H1 (cell line): ENCODE measurements at regions not wholly inside any gene's neighbourhood (a gene's known extent, or its start where the extent isn't known, plus 50 kb on each side); places are given as distances from the start of the nearest gene placed in this dataset.

Source experiments
- CTCF ChIA-PET: fragments of 300-600 bp; sonication (Branson Sonifier 250); formaldehyde crosslinking; loops from one replicate; lab custom pipeline; 2021; ENCODE audit not compliant: partially characterized antibody; lab: Charles Lee
- POLR2A ChIA-PET: fragments of 300-600 bp; sonication (Branson Sonifier 250); formaldehyde crosslinking; loops from one replicate; lab custom pipeline; 2021; ENCODE audit warnings: inconsistent platforms; ENCODE audit not compliant: partially characterized antibody; lab: Charles Lee
- DNase-seq, 2 experiments: peaks; one replicate each; pipeline versions ENCODE4 v3.0.0 to v3.0.0-alpha.2; 2010 to 2022; ENCODE audit warnings: low spot score in 2 of 2, low read depth in 1 of 2, mixed read lengths in 1 of 2
- FAIRE-seq: peaks from 2 replicates; lab custom pipeline; 2011; peaks lifted over from hg19 to GRCh38; lab: Jason Lieb, UNC
- H2AFZ ChIP-seq: 2 replicates; pipeline ENCODE4 v1.8.1; 2012; ENCODE audit warnings: low read length, inconsistent platforms
- H2AK5ac ChIP-seq: 2 replicates; pipeline ENCODE4 v1.6.1; 2013; ENCODE audit warnings: low read depth, low read length
- H2BK120ac ChIP-seq: replicated peaks from 2 replicates; pipeline ENCODE3; 2013; ENCODE audit warnings: low read depth, low read length, inconsistent platforms
- H2BK12ac ChIP-seq: 2 replicates; pipeline ENCODE4 v1.6.1; 2013; ENCODE audit warnings: low read depth, low read length
- H2BK15ac ChIP-seq: 2 replicates; pipeline ENCODE4 v1.6.1; 2013; ENCODE audit warnings: low read length
- H2BK20ac ChIP-seq: 2 replicates; pipeline ENCODE4 v1.6.1; 2013; ENCODE audit warnings: low read length
- H2BK5ac ChIP-seq: 2 replicates; pipeline ENCODE4 v1.6.1; 2013; ENCODE audit warnings: low read depth, low read length
- H3K14ac ChIP-seq: 2 replicates; pipeline ENCODE4 v1.6.1; 2013; ENCODE audit warnings: inconsistent platforms; ENCODE audit not compliant: insufficient read length
- H3K18ac ChIP-seq: 2 replicates; pipeline ENCODE4 v1.6.1; 2013; ENCODE audit warnings: low read length; ENCODE audit errors: extremely low read depth
- H3K23ac ChIP-seq: 2 replicates; pipeline ENCODE4 v1.6.1; 2013; ENCODE audit warnings: inconsistent platforms; ENCODE audit not compliant: insufficient read length
- H3K23me2 ChIP-seq: 2 replicates; pipeline ENCODE4 v1.6.1; 2013; ENCODE audit warnings: low read depth, low read length
- H3K27ac ChIP-seq: 2 replicates; pipeline ENCODE4 v1.6.1; 2011; ENCODE audit warnings: low read depth, low read length, inconsistent platforms
- H3K27me3 ChIP-seq, 4 experiments: replicated peaks in 1 of 4; 1 replicate in 1 of 4; 2 replicates in 3 of 4; pipeline versions ENCODE4 v1.6.1 to v1.8.1; 2011 to 2013; ENCODE audit warnings: low read length in 3 of 4, mild to moderate bottlenecking in 3 of 4, inconsistent platforms in 2 of 4, mixed read lengths in 2 of 4, moderate library complexity in 1 of 4; ENCODE audit not compliant: control insufficient read depth in 3 of 4, insufficient read depth in 3 of 4; ENCODE audit errors: extremely low read depth in 1 of 4
- H3K36me3 ChIP-seq, 4 experiments: 2 replicates each; pipeline versions ENCODE4 v1.6.1 to v1.8.1; 2011 to 2013; ENCODE audit warnings: mild to moderate bottlenecking in 4 of 4, low read length in 3 of 4, moderate library complexity in 2 of 4, control low read depth in 1 of 4, inconsistent platforms in 1 of 4; ENCODE audit not compliant: insufficient read depth in 4 of 4, control insufficient read depth in 2 of 4
- H3K4ac ChIP-seq: replicated peaks from 2 replicates; pipeline ENCODE3; 2013; ENCODE audit warnings: low read length, low read depth, mixed read lengths, inconsistent platforms; ENCODE audit not compliant: insufficient read length
- H3K4me1 ChIP-seq, 4 experiments: replicated peaks in 1 of 4; 1 replicate in 1 of 4; 2 replicates in 3 of 4; pipeline versions ENCODE4 v1.6.1 to v1.8.1; 2011 to 2013; ENCODE audit warnings: low read length in 3 of 4, inconsistent platforms in 2 of 4, mixed read lengths in 1 of 4; ENCODE audit not compliant: insufficient read depth in 4 of 4, control insufficient read depth in 3 of 4
- H3K4me2 ChIP-seq, 2 experiments: 2 replicates each; pipeline versions ENCODE4 v1.6.1 to v1.8.1; 2011 to 2013; ENCODE audit warnings: low read depth in 2 of 2, low read length in 2 of 2, control low read depth in 1 of 2, inconsistent platforms in 1 of 2, mild to moderate bottlenecking in 1 of 2; ENCODE audit not compliant: insufficient read depth in 1 of 2
- H3K4me3 ChIP-seq, 4 experiments: fragments of 200-600, 300-600 bp in 1 of 4; sonication (generic), shearing (Covaris generic), sonication (Bioruptor Twin) in 1 of 4; 2 replicates each; pipeline versions ENCODE4 v1.5.1 to v1.8.1; 2011 to 2016; ENCODE audit warnings: low read length in 4 of 4, low read depth in 3 of 4, control low read depth in 2 of 4, inconsistent platforms in 2 of 4, mild to moderate bottlenecking in 2 of 4, mixed read lengths in 1 of 4, moderate library complexity in 1 of 4; ENCODE audit not compliant: insufficient read depth in 2 of 4; ENCODE audit errors: extremely low read depth in 1 of 4
- H3K56ac ChIP-seq: replicated peaks from 2 replicates; pipeline ENCODE3; 2013; ENCODE audit warnings: low read depth, mild to moderate bottlenecking, mixed read lengths, low read length, inconsistent platforms; ENCODE audit not compliant: insufficient read length
- H3K79me1 ChIP-seq: 2 replicates; pipeline ENCODE4 v1.6.1; 2013; ENCODE audit warnings: low read depth, low read length, control low read depth
- H3K79me2 ChIP-seq, 2 experiments: 2 replicates each; pipeline versions ENCODE4 v1.6.1 to v1.8.1; 2012 to 2013; ENCODE audit warnings: low read length in 2 of 2, mild to moderate bottlenecking in 2 of 2, inconsistent platforms in 1 of 2; ENCODE audit not compliant: insufficient read depth in 2 of 2, control insufficient read depth in 1 of 2
- H3K9ac ChIP-seq, 4 experiments: replicated peaks in 1 of 4; 1 replicate in 1 of 4; 2 replicates in 3 of 4; pipeline versions ENCODE4 v1.6.1 to v1.8.1; 2011 to 2013; ENCODE audit warnings: low read depth in 3 of 4, low read length in 3 of 4, control low read depth in 2 of 4, mild to moderate bottlenecking in 2 of 4, moderate library complexity in 2 of 4, inconsistent platforms in 1 of 4; ENCODE audit errors: extremely low read depth in 1 of 4
- H3K9me3 ChIP-seq, 2 experiments: 2 replicates each; pipeline versions ENCODE4 v1.6.1 to v1.8.1; 2012 to 2013; ENCODE audit warnings: mild to moderate bottlenecking in 2 of 2, moderate library complexity in 2 of 2, control low read depth in 1 of 2, inconsistent platforms in 1 of 2, low read depth in 1 of 2, low read length in 1 of 2, mixed read lengths in 1 of 2; ENCODE audit not compliant: insufficient read depth in 2 of 2
- H4K20me1 ChIP-seq, 2 experiments: replicated peaks in 1 of 2; 2 replicates each; pipeline versions ENCODE3 to v1.8.1; 2011 to 2013; ENCODE audit warnings: inconsistent platforms in 2 of 2, low read length in 2 of 2, mild to moderate bottlenecking in 1 of 2; ENCODE audit not compliant: insufficient read depth in 2 of 2, control insufficient read depth in 1 of 2
- H4K5ac ChIP-seq: 2 replicates; pipeline ENCODE4 v1.6.1; 2013; ENCODE audit warnings: low read length, low read depth, mixed read lengths, inconsistent platforms; ENCODE audit not compliant: insufficient read length
- H4K8ac ChIP-seq: 2 replicates; pipeline ENCODE4 v1.8.0; 2013; ENCODE audit warnings: mild to moderate bottlenecking, moderate library complexity, low read length, inconsistent platforms; ENCODE audit not compliant: insufficient read depth; ENCODE audit errors: extremely low read depth
- H4K91ac ChIP-seq: replicated peaks from 2 replicates; pipeline ENCODE3; 2013; ENCODE audit warnings: low read length, mixed read lengths, inconsistent platforms; ENCODE audit not compliant: insufficient read length
- HDAC6 ChIP-seq: IDR thresholded peaks from one replicate; pipeline ENCODE4 v1.7.1; 2012; ENCODE audit warnings: low read depth, mild to moderate bottlenecking, inconsistent platforms, low read length, moderate library complexity
- SIN3A ChIP-seq, 2 experiments: IDR thresholded peaks in 1 of 2; conservative IDR thresholded peaks in 1 of 2; 2 replicates each; pipeline ENCODE4 v1.6.1; 2011 to 2012; ENCODE audit warnings: low read length in 2 of 2, improper control_type of control experiment in 1 of 2, low read depth in 1 of 2, mild to moderate bottlenecking in 1 of 2
- WGBS, 2 experiments: shearing (Covaris generic) in 1 of 2; methylation state at CpG; one replicate each; pipeline versions ENCODE4 v1.1.6 to v1.1.7; 2013 to 2015; ENCODE audit warnings: low lambda C conversion rate in 2 of 2, mixed read lengths in 2 of 2, inconsistent platforms in 1 of 2, low coverage in 1 of 2, missing lambda C conversion rate in 1 of 2; ENCODE audit not compliant: insufficient replicate concordance in 2 of 2, insufficient coverage in 1 of 2, insufficient read length in 1 of 2; ENCODE audit errors: extremely low coverage in 1 of 2, missing lambda C conversion rate in 1 of 2; 5-methylcytosine and 5-hydroxymethylcytosine counted together

- Histone ChIP-seq H3K23me2 (no peaks in the 10 kb centered on the region), H3K79me2 (no peaks in the 10 kb centered on the region), H4K20me1 (no peaks in the 10 kb centered on the region), H3K36me3 (no peaks in the 10 kb centered on the region), H2BK20ac (no peak overlapping the region), H3K4me3 (no peak overlapping the region), H2AFZ (no peak overlapping the region), H3K18ac (no peak overlapping the region), H4K91ac (no peak overlapping the region), H2BK5ac (no peak overlapping the region), H2BK120ac (no peak overlapping the region), H3K14ac (no peak overlapping the region), H3K23ac (no peak overlapping the region), H3K9me3 (no peaks in the 10 kb centered on the region), H3K4me1 (no peaks in the 10 kb centered on the region), H3K27me3 (no peaks in the 10 kb centered on the region), H4K5ac (no peak overlapping the region), H2AK5ac (no peak overlapping the region), H3K56ac (no peak overlapping the region), H3K4ac (no peak overlapping the region), H2BK15ac (no peak overlapping the region), H3K79me1 (no peaks in the 10 kb centered on the region), H4K8ac (no peak overlapping the region), H3K4me2 (no peak overlapping the region), H3K9ac (no peak overlapping the region), H2BK12ac (no peak overlapping the region), H3K27ac (no peak overlapping the region)
- no peak for FAIRE-seq
- CTCF ChIA-PET = no interaction called here
- POLR2A ChIA-PET = no interaction called here
- no peak for DNase-seq
- WGBS, 2 experiments = 82% methylated on average over 1 of the region's 1 CpG; no CpG with 5 or more reads in 1 of the 2 experiments
- TF ChIP-seq HDAC6 = no peak
- no peak for TF ChIP-seq SIN3A (conservative IDR thresholded peaks at IDR 0.05 in 1 of 2, IDR thresholded peaks at IDR 0.05 in 1 of 2; ENCODE audit: low read depth in 1 of 2, low read length in 2 of 2)
These were observed 1239.4 kb downstream of the CNTNAP5 start for GRCh38 chr2:125264453-125264852.
